Stimulated activated CD4-positive, alpha-beta T cell treated with anti-CD3 and anti-CD28 coated beads, Interleukin-4, amount 100 ng/mL, for 24 hours (primary cell): ENCODE measurements at regions not wholly inside any gene's neighbourhood (a gene's known extent, or its start where the extent isn't known, plus 50 kb on each side); places are given as distances from the start of the nearest gene placed in this dataset.

Source experiments
- DNase-seq: peaks from one replicate; pipeline ENCODE4 v3.0.0-alpha.2; 2020

DNA sequence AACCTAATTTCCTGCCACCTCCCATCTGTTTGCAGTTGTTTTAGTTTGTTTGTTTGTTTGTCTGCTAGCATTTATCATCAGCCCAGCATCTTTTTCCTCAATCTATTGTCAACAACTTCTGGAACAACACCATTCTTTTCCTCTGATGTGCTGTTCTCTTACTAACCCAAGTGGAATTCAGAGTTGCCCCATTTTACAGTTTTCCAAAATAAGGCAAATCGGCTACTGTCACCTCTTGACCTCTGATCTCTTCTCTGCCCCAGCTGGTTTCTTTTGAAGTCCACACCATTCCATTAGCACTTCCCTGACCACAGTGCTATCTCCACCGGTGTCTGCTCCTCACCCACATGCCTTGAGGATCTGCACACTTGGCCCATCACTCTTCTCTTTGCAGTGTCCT lies 102.4 kb downstream of the EFNB2 start:
- DNase-seq = no peak

DNA sequence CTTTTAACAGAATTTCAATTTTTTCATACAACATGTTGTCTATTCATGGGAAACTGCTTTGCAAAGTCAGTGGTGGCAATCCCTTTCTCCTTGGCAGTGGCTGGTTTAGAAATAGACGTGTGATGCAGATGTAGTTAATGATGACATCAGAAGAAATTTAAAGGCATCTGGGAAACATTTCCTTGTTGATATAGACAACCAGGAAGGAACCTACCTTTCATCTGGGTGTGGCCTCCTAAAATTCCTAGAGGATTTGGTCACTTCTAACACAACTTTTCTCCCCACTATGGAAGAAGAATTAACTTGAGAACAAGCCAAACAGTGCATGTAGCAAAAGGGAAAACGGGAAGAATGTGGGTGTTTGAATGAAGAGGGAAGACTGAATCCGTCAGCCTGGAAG lies 102.8 kb downstream of the EFNB2 start:
- no peak for DNase-seq

DNA sequence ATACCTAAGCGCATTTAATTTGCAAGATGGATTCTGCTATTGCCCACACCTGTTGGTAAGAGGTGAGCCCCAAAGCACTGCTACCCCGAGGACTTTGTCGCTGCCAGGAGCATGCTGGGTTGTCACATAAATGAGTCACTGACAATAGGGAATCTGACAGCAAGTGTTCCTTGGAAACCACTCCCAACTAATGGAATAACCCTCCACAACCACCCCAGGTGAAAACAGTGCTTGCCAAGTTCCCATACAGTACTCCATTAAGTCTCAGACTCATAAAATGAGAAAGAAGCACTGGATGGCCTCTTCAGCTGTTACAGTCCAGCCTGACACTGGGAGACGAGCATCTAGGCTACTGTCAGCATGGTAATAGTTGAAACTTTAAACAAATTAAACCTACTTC lies 108.6 kb downstream of the EFNB2 start:
- no peak for DNase-seq

DNA sequence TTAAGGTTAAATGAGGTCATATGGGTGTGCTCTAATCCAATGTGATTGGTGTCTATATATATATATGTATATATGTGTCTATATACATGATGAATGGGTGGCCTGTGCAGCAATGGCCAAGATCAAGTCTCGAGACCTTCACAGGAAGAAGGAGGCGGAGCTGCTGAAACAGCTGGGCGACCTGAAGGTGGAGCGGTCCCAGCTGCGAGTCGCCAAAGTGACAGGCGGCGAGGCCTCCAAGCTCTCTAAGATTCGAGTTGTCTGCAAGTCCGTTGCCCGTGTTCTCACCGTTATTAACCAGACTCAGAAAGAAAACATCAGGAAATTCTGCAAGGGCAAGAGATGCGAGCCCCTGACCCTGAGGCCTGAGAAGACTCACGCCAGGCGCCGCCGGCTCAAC lies 109.8 kb downstream of the EFNB2 start:
- DNase-seq = no peak

DNA sequence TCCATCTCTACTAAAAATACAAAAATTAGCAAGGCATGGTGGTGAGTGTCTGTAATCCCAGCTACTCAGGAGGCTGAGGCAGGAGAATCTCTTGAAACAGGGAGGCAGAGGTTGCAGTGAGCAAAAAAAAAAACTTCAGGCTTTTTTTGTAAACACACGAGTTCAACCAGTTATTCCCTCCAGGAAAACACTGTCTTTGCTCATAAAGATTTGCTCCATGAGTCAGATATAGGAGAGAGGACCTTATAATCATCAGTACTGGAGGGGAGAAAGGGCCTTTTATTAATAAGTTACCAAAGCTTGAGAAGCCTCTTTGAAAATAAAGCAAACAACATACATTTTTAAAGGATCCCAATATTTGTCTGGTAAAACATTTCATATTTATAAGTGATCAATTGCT lies 110.7 kb downstream of the EFNB2 start:
- DNase-seq = no peak

DNA sequence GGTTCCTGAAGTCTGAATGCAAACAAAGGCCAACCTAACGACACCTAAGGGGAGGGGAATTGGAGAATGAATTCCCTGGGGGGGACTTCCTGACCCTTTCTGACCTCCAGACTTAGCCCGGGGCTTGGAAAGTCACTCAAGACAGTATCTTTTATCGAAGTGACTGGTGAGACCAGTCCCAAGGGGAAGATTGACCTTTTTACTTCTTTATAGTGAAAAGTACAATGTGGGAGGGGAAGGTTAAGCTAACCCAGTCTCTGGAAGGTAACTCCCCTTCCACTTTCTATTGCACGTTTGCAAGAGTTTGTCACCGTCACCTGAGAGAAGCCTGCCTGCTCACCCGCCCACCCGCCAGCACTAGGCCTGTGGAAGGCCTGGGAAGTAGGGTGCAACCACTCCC lies 111.9 kb downstream of the EFNB2 start:
- DNase-seq = no peak

DNA sequence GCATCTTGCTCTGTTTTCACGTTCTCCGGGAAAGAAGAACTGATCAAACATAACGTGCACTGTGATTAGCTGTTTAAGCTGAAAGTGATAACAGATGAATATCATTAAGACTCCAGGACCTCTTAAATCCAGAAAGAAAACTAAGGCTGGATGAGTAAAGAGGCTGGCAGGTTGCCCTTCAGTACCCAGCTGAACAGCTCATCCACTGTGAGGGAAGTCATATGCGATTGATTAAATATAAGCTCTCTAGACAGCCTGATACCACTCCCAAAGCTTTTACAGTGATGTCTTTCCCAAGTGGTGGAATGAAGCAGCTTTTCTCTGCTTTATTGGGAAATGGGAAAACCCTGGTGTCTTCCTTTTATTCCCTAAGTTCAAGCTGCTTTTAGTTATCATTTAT lies 116.9 kb downstream of the EFNB2 start:
- DNase-seq = no peak

DNA sequence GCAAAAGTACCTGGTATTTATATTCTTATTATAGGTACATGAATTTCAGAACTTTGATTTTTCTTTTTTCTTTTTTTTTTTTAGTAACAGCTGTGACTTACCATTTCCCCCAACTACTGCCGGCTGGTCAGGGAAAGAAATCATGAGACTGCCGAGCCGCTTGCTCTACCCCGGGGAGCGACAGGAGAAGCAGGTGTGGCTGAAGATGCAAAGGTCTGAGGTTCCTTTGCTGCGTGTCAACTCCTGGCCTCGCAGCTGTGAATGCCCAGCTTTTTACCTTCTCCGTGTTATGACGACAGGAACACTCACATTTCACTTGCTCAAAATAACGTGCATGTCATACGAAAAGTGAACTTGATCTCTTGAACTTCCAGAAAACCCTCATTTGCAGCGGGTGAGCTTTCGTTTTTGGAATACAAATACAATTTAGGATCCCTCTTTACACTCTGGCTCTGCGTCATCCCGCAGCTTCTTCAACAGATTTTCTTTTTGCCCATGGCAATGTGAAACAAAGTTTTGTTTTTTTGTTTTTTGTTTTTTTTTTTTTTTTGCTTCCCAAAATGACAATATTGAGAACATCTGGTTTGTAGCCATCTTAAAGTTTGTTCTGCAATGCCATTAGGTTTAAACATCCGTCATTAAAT lies 117.9 kb downstream of the EFNB2 start:
- no peak for DNase-seq

DNA sequence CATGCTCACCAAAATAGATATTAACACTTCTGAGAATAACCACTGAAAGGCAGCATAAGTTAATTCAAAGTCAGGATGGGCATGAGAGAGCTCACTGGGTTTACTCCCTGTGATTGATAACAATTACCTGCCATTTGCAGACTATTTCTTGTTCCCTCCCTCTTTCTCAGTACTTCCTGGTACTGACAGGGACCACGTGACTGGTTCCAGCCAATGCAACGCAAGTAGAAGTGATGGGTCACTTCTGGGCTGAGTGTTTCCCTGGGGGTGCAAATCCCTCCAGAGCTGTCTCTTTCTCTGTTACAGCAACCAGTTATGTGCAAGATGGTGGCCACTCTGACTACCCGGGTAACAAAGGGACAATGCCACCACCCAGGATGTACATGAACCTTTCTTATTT lies 118.8 kb downstream of the EFNB2 start:
- no peak for DNase-seq

DNA sequence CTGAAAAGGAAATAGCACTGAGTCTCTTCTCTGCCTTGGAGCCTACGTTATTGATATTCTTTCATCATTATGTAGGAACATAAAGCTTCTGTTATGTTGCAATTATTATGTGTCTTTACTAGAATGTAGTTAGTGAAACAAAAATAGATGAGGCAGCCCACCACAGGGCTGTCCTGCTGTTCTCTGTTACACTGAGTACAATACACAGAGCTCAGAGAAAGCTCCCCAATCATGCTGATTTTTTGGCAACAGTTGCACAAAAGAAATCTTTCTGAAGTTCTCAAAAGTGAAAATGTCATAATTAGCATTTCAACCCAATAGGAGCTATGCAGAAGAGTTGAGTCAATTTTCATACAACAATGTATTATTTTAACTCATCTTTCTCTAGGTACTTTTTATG lies 119.5 kb downstream of the EFNB2 start:
- DNase-seq = no peak

DNA sequence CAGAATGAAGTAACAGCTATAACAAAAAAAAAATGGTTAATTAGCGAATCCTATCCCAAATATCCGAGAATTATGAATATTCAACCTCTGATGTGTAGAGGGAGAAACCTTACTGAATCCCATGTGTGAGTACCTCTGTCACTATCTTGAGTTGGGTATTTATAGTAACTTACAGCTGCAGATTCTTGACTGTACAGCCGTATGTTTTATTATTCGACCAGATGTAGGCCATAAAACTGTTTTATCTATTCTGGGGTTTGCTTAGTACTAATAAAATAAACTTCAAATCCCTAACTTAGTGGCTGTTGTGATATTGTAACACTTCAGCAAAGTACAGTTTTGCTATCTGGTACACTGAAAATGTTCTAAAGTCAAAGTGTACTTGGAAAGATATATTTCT lies 120.0 kb downstream of the EFNB2 start:
- DNase-seq = no peak

DNA sequence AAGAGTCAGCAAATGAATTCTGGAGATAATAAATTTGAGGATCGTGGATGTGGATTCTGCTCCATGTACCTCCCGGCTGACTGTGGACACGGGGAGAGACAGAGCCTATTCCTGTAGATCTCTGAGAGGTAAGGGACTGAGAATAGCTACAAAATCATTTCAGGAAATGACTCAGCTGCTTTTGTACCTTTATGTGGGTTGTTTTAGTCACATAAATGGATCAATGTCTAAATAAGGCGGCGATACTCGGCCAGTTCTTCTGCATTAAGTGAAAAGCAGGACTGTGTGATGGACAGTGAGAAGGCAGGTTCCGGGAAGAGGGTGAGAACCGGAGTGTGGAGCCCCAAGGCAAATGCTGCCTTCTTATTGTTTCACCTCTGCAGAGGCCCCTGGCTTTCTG lies 128.1 kb downstream of the EFNB2 start:
- DNase-seq = no peak

DNA sequence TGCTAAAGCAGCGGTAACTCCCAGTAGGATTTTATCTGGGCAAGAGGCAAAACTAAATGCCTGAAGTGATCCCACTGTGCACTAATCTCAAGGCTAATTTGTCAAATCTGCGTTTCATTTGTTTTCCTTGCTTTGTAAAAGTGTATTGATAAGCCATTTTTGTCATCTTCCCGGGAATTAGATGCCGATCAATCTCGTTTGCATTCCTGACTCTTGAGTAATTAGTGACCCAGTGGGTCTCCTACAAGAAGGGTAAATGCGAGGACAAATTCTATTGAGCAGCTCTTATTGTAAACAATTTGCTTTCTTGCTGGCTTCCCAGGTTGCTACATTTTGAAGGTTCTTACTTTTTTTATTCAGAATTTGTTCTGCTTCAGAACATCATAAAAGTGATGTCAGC lies 129.7 kb downstream of the EFNB2 start:
- no peak for DNase-seq

DNA sequence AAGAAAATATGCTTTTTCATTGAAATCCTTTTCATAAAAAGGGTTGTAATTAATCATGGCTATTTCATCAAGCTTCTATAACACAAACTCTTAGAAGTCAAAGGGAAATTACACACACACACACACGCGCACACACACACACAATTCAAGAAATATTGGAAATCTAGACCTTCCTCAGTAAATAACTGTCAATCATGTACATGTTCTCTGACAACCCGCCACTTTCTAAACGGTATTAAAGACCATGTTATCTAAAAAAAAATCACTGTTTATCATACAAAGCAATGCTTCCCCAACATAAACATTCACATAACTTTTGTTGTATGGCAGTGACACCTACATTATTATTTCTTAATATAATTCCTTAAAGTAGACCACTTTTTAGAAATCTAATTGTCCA lies 132.2 kb downstream of the EFNB2 start:
- no peak for DNase-seq

DNA sequence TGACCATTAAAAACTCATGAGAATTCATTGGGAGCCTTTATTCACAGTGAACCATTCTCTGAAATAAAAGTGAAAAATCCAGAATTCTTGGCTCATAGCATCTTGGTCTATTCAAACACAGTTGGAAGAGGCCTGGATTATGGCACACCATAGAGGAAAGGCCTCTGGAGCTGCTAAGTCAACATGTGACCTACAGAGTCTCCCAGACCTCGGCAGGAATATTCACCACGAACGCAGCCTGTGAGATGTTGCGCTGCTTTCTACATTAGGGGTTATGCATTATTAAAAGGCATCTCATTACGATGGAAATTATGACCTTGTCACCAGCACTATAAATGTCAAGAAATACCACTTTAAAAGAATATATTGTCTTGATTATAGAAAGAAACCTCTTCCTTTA lies 132.6 kb downstream of the EFNB2 start:
- DNase-seq = no peak

DNA sequence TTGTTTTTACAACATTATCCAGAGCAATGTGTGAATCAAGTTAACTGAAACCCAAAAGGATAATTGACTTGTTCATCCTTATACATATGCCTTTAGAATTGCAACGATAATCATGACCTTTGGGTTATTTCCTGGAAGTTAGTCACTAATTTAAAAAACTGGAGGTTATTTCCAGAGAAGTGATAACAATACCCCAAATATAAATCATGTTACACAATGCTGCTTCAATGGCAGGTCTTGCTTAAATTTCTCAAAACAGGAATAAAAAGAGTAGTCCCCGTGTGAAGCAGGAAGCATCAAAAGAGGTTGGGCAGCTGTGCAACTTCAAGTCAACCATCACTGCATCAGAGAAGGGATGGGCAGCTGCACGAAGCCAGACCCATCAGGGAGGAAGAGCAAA lies 134.4 kb downstream of the EFNB2 start:
- no peak for DNase-seq

DNA sequence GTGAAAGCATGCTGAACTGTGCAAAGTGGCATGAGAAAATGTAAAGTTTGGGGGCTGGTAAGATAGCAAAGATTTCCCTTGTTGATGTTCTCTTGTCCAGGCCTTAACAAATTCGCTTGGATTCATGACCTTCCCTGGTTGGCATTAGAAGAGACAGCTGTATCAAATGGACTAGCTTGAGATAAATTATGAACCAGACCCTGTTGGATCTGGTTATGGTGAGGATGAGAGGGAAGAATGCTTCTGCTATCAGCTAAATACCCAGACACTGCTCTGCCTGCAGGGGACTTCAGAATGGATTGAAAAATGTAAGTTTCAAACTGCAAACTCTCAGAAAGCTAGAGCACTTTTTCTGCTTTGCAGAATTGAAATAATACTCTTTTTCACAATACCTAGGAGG lies 135.2 kb downstream of the EFNB2 start:
- no peak for DNase-seq

DNA sequence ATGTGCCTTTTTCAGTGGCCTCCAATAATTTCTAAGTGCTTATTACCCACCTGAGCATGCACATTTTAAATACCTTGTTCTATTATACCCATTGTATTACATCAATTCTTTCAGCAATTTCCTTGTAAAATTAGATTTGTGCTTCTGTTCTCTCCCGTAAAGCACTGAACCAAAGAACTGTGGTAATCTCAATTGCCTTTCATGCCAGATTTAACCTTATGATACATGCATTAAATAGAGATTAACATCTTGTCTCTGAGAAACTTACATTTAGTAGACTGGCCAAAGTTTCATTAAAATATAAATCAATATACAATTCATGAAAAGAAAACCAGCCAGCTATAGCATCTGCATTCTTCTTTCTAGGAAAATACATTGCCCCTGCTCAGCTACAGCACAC lies 137.2 kb downstream of the EFNB2 start:
- DNase-seq = no peak

DNA sequence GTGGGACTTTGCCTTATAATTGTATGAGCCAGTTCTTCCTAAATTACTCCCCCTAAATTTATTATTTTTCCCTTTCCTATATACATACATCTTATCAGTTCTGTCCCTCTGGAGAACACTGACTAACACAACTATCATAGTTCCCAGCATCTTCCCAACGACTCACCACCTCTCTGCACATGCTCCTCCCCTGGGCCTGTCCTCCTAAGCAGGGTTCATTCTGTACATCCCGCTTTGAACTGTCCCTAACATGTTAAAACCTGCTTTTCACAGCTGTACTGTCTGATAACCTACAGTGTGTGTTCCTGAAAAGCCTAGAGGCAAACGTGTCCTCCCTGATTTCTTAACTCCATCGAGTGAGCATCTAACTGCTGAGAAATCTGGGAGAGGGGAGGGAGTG lies 141.7 kb downstream of the EFNB2 start:
- no peak for DNase-seq

DNA sequence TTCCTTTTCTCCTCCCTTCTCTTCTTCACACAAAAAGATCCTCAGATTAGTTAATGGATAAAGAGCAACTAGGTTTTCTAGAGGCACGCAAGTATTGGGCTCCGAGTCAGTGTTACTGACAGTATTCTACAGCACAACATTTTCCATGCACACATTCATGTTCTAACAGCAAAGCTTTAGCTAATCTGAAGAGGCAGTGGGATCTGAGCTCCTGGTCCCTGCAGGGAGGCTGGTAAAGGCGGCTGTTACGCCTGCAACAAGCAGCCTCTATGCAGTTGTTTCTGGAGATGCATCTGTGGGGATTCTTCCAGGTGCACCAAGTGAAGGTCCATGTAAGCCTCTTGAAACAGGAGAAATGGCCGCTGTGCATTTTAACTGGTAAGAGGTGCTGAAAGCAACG lies 143.8 kb downstream of the EFNB2 start:
- DNase-seq = no peak

DNA sequence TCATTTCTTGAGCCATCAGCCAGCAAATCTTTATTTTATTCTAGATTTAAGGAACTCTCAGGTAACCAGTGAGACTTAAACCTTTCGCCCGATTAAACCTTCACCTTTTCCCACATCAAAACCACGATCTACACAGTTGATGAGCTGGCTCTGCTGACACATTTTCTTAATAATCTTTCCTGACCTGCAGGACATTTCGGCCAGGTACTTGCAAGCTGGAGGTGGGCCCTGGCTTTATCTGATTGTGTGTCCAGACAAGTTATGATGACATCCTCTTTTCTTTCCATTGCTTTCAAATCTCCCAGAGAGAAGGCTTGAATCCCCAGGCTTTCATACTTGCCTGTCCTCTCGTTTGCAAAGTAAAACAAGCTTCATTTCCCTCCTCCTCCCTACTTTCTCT lies 144.2 kb downstream of the EFNB2 start:
- DNase-seq = no peak

DNA sequence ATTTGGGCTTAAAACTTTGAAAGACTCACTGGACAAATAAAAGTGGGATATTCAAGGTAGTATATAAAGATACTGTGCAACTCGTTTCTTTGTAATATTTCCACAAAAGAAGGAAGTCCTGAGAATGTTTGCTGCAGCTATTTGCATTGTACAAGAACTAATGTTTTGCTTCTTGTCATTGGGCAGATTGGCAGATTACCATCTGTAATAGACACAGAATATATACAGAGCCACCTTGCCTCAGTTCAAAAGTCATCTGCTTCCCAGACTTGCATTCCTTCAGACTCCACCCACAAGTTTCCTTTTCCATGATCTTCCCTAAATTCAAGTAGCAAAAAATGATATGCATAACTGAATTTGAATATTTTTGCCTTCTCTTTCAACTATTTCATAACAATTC lies 145.1 kb downstream of the EFNB2 start:
- DNase-seq = no peak

DNA sequence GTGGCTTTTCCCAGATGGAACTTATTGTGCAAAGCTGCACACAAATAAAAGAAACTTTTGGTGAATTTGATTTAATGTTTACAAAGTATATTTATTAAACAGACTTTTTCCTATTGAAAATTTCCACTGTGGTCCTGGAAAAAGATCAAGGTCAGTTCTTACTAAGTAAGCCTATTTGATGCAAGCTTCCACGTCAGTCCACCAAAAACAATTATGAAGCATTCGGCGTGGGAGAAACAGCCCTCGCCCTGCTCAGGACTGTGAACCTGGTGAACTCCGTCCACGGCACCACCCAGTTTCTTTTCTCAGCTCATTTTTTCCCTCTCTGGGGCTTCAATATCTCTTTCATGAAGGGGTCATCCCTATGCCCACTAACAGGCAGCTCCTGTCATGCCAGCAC lies 149.8 kb downstream of the EFNB2 start:
- DNase-seq = no peak

DNA sequence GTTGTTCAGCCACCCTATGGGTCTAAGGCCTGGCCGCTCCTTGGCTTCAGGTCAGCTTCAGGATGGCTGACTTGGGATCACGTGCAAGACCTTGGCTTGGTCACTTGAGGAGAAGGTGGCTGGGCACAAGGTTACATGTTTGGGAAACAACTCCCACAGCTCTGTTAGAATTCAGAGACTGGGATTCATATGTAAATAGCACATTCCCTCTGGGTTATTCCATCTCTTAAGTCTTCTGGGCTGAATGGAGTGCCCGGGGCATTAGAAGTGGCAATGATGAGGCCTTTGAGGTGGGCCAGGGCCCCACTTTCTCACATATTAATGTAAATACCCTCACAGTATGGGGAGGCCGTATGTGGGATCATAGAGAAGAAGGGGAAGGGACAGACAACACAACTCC lies 150.9 kb downstream of the EFNB2 start:
- no peak for DNase-seq

DNA sequence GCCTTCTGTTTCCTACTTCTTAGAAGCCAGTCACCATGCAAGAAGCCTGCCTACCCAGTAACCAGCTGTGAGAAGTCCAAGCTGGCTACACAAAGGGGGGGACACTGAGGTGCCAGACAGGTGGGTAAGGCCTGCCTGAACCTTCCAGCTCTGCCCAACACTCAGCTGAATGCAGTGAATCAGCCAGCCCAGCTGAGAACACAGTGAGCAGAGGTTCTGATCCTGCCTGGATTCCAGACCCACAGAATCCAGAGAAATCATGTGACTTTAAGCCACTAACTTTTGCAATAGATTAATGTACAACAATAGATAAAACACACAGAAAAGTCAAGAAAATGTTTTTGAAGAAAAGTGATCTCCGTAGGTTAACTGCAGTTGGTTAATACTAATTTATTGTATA lies 151.7 kb downstream of the EFNB2 start:
- no peak for DNase-seq

DNA sequence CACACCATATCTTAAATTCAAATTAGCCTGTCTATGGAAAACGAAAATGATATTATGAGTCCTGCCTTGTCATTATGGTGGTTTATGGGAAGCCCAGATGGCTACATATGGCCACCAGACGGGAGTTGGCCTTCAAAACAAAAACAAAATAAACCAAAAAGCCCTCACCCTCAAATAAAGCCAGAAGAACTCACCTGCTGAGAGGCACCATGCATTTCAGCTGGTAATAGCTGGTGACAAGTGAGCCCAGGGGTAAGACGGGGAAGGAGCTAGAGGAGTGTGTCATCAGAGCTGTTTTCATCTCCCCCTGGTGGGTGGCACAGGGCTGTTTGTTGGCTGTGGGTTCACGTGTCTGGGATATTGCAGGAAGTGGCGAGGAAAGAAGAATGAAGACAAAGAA lies 152.9 kb downstream of the EFNB2 start:
- DNase-seq = no peak
